ENCODE measurements at regions not wholly inside any gene's neighbourhood (a gene's known extent, or its start where the extent isn't known, plus 50 kb on each side); places are given as distances from the start of the nearest gene placed in this dataset.

DNA sequence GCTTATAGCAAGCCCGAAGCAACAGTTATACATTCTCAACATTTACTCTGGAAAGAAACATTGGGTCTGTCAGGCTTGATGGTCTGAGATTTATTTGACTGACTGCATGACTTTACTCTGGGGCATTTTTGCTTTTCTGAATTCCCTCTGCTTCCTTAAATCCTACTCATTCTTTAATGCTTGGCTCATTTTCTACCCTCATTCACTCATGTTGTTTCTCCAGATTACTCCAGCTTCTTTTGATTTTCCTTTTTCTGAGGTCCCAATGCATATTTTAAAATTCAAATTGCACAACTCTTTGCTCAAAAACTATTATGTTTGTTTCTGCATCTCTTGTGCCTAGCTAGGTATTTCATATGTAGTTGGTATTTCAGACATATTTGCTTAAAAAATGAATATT is 2002.9 kb upstream of the NUDT12 start:
- TF ChIP-seq, protein P1, sequence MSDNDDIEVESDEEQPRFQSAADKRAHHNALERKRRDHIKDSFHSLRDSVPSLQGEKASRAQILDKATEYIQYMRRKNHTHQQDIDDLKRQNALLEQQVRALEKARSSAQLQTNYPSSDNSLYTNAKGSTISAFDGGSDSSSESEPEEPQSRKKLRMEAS (IDR thresholded peaks at IDR 0.05): no peak
- TF ChIP-seq, protein P2, sequence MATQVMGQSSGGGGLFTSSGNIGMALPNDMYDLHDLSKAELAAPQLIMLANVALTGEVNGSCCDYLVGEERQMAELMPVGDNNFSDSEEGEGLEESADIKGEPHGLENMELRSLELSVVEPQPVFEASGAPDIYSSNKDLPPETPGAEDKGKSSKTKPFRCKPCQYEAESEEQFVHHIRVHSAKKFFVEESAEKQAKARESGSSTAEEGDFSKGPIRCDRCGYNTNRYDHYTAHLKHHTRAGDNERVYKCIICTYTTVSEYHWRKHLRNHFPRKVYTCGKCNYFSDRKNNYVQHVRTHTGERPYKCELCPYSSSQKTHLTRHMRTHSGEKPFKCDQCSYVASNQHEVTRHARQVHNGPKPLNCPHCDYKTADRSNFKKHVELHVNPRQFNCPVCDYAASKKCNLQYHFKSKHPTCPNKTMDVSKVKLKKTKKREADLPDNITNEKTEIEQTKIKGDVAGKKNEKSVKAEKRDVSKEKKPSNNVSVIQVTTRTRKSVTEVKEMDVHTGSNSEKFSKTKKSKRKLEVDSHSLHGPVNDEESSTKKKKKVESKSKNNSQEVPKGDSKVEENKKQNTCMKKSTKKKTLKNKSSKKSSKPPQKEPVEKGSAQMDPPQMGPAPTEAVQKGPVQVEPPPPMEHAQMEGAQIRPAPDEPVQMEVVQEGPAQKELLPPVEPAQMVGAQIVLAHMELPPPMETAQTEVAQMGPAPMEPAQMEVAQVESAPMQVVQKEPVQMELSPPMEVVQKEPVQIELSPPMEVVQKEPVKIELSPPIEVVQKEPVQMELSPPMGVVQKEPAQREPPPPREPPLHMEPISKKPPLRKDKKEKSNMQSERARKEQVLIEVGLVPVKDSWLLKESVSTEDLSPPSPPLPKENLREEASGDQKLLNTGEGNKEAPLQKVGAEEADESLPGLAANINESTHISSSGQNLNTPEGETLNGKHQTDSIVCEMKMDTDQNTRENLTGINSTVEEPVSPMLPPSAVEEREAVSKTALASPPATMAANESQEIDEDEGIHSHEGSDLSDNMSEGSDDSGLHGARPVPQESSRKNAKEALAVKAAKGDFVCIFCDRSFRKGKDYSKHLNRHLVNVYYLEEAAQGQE (IDR thresholded peaks at IDR 0.05; ENCODE audit: low read depth): no peak
- TF ChIP-seq, protein P3, sequence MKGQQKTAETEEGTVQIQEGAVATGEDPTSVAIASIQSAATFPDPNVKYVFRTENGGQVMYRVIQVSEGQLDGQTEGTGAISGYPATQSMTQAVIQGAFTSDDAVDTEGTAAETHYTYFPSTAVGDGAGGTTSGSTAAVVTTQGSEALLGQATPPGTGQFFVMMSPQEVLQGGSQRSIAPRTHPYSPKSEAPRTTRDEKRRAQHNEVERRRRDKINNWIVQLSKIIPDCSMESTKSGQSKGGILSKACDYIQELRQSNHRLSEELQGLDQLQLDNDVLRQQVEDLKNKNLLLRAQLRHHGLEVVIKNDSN (IDR thresholded peaks at IDR 0.05): no peak
- TF ChIP-seq CREB1 (IDR thresholded peaks at IDR 0.05; ENCODE audit: low read depth): no peak
- TF ChIP-seq NFIC (IDR thresholded peaks at IDR 0.05): no peak
- no peak for TF ChIP-seq CEBPB (IDR thresholded peaks at IDR 0.05)
- no peak for TF ChIP-seq ZBTB7A (IDR thresholded peaks at IDR 0.05; ENCODE audit: low read depth)
- TF ChIP-seq RAD21 (IDR thresholded peaks at IDR 0.05; ENCODE audit: low read depth): no peak
- TF ChIP-seq TAF1 (IDR thresholded peaks at IDR 0.05; ENCODE audit: low read depth): no peak
- no peak for TF ChIP-seq EGR1 (IDR thresholded peaks at IDR 0.05)
- TF ChIP-seq TCF12 (IDR thresholded peaks at IDR 0.05; ENCODE audit: low read depth): no peak
- no peak for TF ChIP-seq EP300 (IDR thresholded peaks at IDR 0.05; ENCODE audit: borderline replicate concordance)
- TF ChIP-seq YY1 (IDR thresholded peaks at IDR 0.05; ENCODE audit: low read depth): no peak
- TF ChIP-seq TEAD4 (IDR thresholded peaks at IDR 0.05): no peak

DNA sequence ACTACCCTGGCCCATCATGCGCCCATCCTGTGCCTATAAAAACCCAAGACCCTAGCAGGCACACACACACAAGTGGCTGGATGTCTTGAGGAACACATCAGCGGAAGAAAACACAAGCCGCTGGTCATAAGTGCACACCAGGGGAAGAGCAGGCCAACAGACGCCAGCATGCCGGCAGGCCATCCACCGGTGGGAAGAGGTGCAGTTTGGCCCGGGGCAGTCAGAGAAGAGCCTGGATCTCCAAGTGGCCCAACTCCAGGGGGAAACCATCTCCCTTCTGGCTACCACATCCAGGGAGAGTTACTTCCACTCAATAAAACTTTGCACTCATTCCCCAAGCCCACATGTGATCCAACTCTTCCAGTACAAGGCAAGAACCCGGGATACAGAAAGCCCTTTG is 2001.3 kb upstream of the NUDT12 start:
- TF ChIP-seq NFIC (IDR thresholded peaks at IDR 0.05) (no peak), FOXM1 (IDR thresholded peaks at IDR 0.05; ENCODE audit: borderline replicate concordance, low read depth) (no peak), TEAD4 (IDR thresholded peaks at IDR 0.05) (no peak), ZBTB7A (IDR thresholded peaks at IDR 0.05; ENCODE audit: low read depth) (no peak), CREB1 (IDR thresholded peaks at IDR 0.05; ENCODE audit: low read depth) (no peak), EP300 (IDR thresholded peaks at IDR 0.05; ENCODE audit: borderline replicate concordance) (no peak), TAF1 (IDR thresholded peaks at IDR 0.05; ENCODE audit: low read depth) (no peak), RAD21 (IDR thresholded peaks at IDR 0.05; ENCODE audit: low read depth) (no peak)
- TF ChIP-seq, protein P2 (IDR thresholded peaks at IDR 0.05; ENCODE audit: low read depth): no peak
- TF ChIP-seq, protein P3 (IDR thresholded peaks at IDR 0.05): no peak

DNA sequence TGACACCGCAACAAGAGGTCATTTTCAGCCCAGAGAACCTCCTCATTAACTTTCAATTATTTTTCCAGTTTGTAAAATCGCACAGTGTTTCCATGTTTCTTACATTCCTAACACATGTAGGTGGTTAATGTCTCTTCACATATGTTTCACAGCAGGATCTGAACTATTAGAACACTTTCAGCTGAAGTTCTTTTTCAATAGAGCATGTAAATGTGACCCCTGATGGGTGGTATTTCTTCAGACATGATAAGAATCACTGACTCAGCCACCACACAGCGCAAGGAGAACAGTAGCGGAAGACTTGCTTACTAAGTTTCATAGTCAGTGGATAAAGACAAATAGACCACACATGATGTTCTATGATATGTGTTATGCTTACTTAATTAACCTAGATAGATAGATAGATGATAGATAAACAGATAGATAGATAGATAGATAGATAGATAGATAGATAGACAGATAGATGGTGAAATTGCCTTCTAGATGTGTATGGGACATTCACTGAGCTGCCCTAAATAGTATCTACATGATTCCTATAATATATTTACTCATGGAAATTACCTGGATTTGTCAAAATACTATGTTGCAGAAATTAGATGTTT is 1992.1 kb upstream of the NUDT12 start:
- TF ChIP-seq TEAD4 (IDR thresholded peaks at IDR 0.05) (no peak), FOXM1 (IDR thresholded peaks at IDR 0.05; ENCODE audit: borderline replicate concordance, low read depth) (no peak), ZBTB7A (IDR thresholded peaks at IDR 0.05; ENCODE audit: low read depth) (no peak), TCF12 (IDR thresholded peaks at IDR 0.05; ENCODE audit: low read depth) (no peak), CREB1 (IDR thresholded peaks at IDR 0.05; ENCODE audit: low read depth) (no peak), NFIC (IDR thresholded peaks at IDR 0.05) (no peak), YY1 (IDR thresholded peaks at IDR 0.05; ENCODE audit: low read depth) (no peak), CEBPB (IDR thresholded peaks at IDR 0.05) (no peak), EGR1 (IDR thresholded peaks at IDR 0.05) (no peak), EP300 (IDR thresholded peaks at IDR 0.05; ENCODE audit: borderline replicate concordance) (no peak), RAD21 (IDR thresholded peaks at IDR 0.05; ENCODE audit: low read depth) (no peak), TAF1 (IDR thresholded peaks at IDR 0.05; ENCODE audit: low read depth) (no peak)
- TF ChIP-seq, protein P1 (IDR thresholded peaks at IDR 0.05): no peak
- TF ChIP-seq, protein P2 (IDR thresholded peaks at IDR 0.05; ENCODE audit: low read depth): no peak
- TF ChIP-seq, protein P3 (IDR thresholded peaks at IDR 0.05): no peak

DNA sequence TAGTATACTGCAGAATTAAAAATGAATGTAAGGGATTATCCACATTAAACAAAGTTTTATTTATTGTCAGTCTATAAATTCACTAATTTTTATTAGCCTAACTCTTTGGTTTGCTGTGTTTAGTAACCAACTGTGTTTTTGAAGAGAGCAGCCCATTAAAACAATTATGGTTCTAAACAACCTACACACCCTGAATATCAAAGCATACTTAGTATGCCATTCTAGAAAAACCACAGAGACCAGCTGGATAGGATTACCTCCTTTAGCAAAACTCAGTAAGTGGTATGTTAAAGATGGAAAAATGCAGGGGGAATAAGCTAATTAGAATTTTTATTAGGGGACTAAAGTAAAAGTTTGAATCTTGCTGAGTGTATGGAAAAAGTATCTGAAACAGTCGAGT is 1981.7 kb upstream of the NUDT12 start:
- TF ChIP-seq, protein P1 (IDR thresholded peaks at IDR 0.05): no peak
- TF ChIP-seq FOXM1 (IDR thresholded peaks at IDR 0.05; ENCODE audit: borderline replicate concordance, low read depth) (no peak), ZBTB7A (IDR thresholded peaks at IDR 0.05; ENCODE audit: low read depth) (no peak), NFIC (IDR thresholded peaks at IDR 0.05) (no peak), RAD21 (IDR thresholded peaks at IDR 0.05; ENCODE audit: low read depth) (no peak)
